ENCODE measurements at regions not wholly inside any gene's neighbourhood (a gene's known extent, or its start where the extent isn't known, plus 50 kb on each side); places are given as distances from the start of the nearest gene placed in this dataset.

- no peak for TF ChIP-seq POLR2A (IDR thresholded peaks at IDR 0.05; ENCODE audit: extremely low read depth, insufficient read length)
- TF ChIP-seq, protein P1, sequence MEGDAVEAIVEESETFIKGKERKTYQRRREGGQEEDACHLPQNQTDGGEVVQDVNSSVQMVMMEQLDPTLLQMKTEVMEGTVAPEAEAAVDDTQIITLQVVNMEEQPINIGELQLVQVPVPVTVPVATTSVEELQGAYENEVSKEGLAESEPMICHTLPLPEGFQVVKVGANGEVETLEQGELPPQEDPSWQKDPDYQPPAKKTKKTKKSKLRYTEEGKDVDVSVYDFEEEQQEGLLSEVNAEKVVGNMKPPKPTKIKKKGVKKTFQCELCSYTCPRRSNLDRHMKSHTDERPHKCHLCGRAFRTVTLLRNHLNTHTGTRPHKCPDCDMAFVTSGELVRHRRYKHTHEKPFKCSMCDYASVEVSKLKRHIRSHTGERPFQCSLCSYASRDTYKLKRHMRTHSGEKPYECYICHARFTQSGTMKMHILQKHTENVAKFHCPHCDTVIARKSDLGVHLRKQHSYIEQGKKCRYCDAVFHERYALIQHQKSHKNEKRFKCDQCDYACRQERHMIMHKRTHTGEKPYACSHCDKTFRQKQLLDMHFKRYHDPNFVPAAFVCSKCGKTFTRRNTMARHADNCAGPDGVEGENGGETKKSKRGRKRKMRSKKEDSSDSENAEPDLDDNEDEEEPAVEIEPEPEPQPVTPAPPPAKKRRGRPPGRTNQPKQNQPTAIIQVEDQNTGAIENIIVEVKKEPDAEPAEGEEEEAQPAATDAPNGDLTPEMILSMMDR (IDR thresholded peaks at IDR 0.05; ENCODE audit: low read depth, low read length), result no peak
These were observed 852.0 kb upstream of the CDH6 start for GRCh38 chr5:30341466-30341865.
